PC-3 (cell line): ENCODE measurements at regions not wholly inside any gene's neighbourhood (a gene's known extent, or its start where the extent isn't known, plus 50 kb on each side); places are given as distances from the start of the nearest gene placed in this dataset.

ENCODE experiments used
- ATAC-seq: fragments of 200-7000 bp; cut with Tn5 transposase; 2 replicates; pipeline ENCODE4 v1.9.1; 2020; ENCODE audit warnings: mild to moderate bottlenecking, moderate library complexity
- BruUV-seq: library from RNA; stranded (reverse); fragments of 400-500 nt; replicated peaks from 2 replicates; lab custom pipeline; 2021; lab: Mats Ljungman, UMichigan
- CTCF ChIA-PET: fragments of 300-600 bp; sonication (Branson Sonifier 250); formaldehyde crosslinking; loops from one replicate; lab custom pipeline; 2022; ENCODE audit warnings: antibody characterized with exemption; lab: Charles Lee
- POLR2A ChIA-PET: fragments of 300-600 bp; sonication (Branson Sonifier 250); formaldehyde crosslinking; loops from one replicate; lab custom pipeline; 2022; ENCODE audit warnings: antibody characterized with exemption; ENCODE audit not compliant: unreplicated experiment; lab: Charles Lee
- DNase-seq: peaks from one replicate; pipeline ENCODE4 v3.0.0-alpha.2; 2015
- H2AFZ ChIP-seq: fragments of 300-600 bp; sonication (generic); 2 replicates; pipeline ENCODE4 v1.6.0; 2016; ENCODE audit warnings: antibody characterized with exemption, low read length
- H3F3A ChIP-seq: fragments of 300-600 bp; sonication (generic); one replicate; pipeline ENCODE4 v1.6.0; 2017; ENCODE audit warnings: antibody characterized with exemption, low read length, control low read depth, mild to moderate bottlenecking; ENCODE audit not compliant: unreplicated experiment
- H3K27ac ChIP-seq: fragments of 300-600 bp; sonication (generic); 2 replicates; pipeline ENCODE4 v1.5.1; 2016; ENCODE audit warnings: mild to moderate bottlenecking, low read length
- H3K27me3 ChIP-seq: fragments of 300-600 bp; sonication (generic); 2 replicates; pipeline ENCODE4 v1.6.1; 2016; ENCODE audit warnings: low read length, mixed read lengths
- H3K36me3 ChIP-seq: fragments of 300-600 bp; sonication (generic); 2 replicates; pipeline ENCODE4 v1.6.1; 2016; ENCODE audit warnings: low read depth, mixed run types, low read length, mixed read lengths
- H3K4me1 ChIP-seq: fragments of 300-600 bp; sonication (generic); 2 replicates; pipeline ENCODE4 v1.5.1; 2016; ENCODE audit warnings: low read length; ENCODE audit not compliant: insufficient read depth
- H3K4me2 ChIP-seq: fragments of 300-600 bp; sonication (generic); 2 replicates; pipeline ENCODE4 v1.6.0; 2016; ENCODE audit warnings: low read length
- H3K4me3 ChIP-seq: fragments of 300-600 bp; sonication (generic); 2 replicates; pipeline ENCODE4 v1.5.1; 2016; ENCODE audit warnings: mild to moderate bottlenecking, low read length, mixed read lengths
- H3K79me2 ChIP-seq: fragments of 300-600 bp; sonication (generic); 2 replicates; pipeline ENCODE4 v1.6.1; 2017; ENCODE audit warnings: low read length, mixed read lengths
- H3K9ac ChIP-seq: fragments of 300-600 bp; sonication (generic); 2 replicates; pipeline ENCODE4 v1.6.0; 2016; ENCODE audit warnings: mild to moderate bottlenecking, low read length
- H3K9me2 ChIP-seq: fragments of 300-600 bp; sonication (generic); replicated peaks from 2 replicates; pipeline ENCODE4 v1.6.1; 2016; ENCODE audit warnings: mixed run types, low read length, mixed read lengths
- H3K9me3 ChIP-seq: fragments of 300-600 bp; sonication (generic); 2 replicates; pipeline ENCODE4 v1.6.1; 2016; ENCODE audit warnings: low read length, mixed read lengths
- H4K20me1 ChIP-seq: fragments of 300-600 bp; sonication (generic); 2 replicates; pipeline ENCODE4 v1.6.1; 2016; ENCODE audit warnings: low read length, mixed read lengths
- EZH2 ChIP-seq: fragments of 300-600 bp; sonication (generic); IDR thresholded peaks from one replicate; pipeline ENCODE4 v1.6.1; 2017; ENCODE audit warnings: antibody characterized with exemption, mild to moderate bottlenecking, low read length; ENCODE audit not compliant: unreplicated experiment
- EZH2phosphoT487 ChIP-seq: fragments of 300-600 bp; sonication (generic); IDR thresholded peaks from 2 replicates; pipeline ENCODE4 v1.6.1; 2018; ENCODE audit warnings: mild to moderate bottlenecking, antibody characterized with exemption, low read length, borderline replicate concordance
- intact Hi-C: fragments of 100-400 bp; cut with micrococcal nuclease; formaldehyde crosslinking; loops from 2 replicates; pipeline ENCODE4 v1.9.0; 2023
- TF ChIP-seq, protein P1 (sequence below): fragments of 300-600 bp; sonication (generic); conservative IDR thresholded peaks from 2 replicates; pipeline ENCODE4 v1.5.1; 2017; ENCODE audit warnings: antibody characterized with exemption, low read depth, mild to moderate bottlenecking, low read length

DNA sequence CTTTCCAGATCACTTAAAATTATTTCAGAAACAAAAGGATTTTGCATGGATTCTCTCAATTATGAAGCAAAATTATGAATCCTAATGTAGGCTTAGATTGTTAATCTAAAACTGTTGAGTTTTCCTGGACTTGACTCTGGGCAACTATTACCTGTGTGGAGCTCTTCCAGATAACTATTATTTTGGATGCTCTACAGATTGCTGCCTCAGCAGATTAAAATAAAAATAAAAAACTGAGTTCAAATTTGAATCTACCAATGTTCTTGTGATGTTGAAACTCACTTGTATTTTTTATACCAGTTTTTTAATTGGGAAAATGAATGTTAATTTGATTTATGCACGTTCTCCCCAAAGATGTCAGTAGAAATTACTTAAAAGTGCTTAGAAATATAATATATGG is 120.5 kb upstream of the NAV3 start:
- DNase-seq (no peak), ATAC-seq (no peak)
- Histone ChIP-seq H3K4me3 (no peak overlapping the region), H2AFZ (no peak overlapping the region), H3K79me2 (no peaks in the 10 kb centered on the region), H3K27ac (no peak overlapping the region), H3F3A (no peaks in the 10 kb centered on the region), H3K9me3 (no peaks in the 10 kb centered on the region), H3K27me3 (no peaks in the 10 kb centered on the region), H3K9ac (no peak overlapping the region), H3K36me3 (no peaks in the 10 kb centered on the region), H4K20me1 (no peaks in the 10 kb centered on the region), H3K4me1 (no peaks in the 10 kb centered on the region), H3K9me2 (no peaks in the 10 kb centered on the region), H3K4me2 (no peak overlapping the region)
- ChIA-PET CTCF (no interaction called here), POLR2A (no interaction called here)
- TF ChIP-seq EZH2phosphoT487 (no peak), EZH2 (no peak)
- TF ChIP-seq, protein P1, sequence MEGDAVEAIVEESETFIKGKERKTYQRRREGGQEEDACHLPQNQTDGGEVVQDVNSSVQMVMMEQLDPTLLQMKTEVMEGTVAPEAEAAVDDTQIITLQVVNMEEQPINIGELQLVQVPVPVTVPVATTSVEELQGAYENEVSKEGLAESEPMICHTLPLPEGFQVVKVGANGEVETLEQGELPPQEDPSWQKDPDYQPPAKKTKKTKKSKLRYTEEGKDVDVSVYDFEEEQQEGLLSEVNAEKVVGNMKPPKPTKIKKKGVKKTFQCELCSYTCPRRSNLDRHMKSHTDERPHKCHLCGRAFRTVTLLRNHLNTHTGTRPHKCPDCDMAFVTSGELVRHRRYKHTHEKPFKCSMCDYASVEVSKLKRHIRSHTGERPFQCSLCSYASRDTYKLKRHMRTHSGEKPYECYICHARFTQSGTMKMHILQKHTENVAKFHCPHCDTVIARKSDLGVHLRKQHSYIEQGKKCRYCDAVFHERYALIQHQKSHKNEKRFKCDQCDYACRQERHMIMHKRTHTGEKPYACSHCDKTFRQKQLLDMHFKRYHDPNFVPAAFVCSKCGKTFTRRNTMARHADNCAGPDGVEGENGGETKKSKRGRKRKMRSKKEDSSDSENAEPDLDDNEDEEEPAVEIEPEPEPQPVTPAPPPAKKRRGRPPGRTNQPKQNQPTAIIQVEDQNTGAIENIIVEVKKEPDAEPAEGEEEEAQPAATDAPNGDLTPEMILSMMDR, result no peak
- intact Hi-C loops, result no loop called here
- no TSS peak for BruUV-seq

DNA sequence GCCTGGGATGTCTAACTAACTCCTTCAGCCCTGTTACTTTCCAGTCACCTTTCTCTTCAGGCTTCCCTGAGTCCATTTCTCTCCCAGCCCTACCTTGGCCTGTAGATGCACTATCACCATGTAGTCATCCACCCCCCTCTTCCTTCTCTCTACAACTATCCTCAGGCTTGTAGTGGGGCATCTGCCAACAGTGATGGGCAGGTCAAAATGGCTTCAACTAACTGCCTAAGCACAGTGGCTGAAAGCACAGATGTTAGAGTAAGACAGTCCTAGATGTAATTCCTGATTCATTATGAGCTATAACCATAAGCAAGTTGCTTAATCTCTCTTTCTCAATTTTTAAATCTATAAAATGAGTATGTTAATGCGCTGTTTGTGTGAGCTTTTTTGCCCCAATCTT is 133.6 kb upstream of the NAV3 start:
- CTCF ChIA-PET, result no interaction called here
- no peak for DNase-seq

DNA sequence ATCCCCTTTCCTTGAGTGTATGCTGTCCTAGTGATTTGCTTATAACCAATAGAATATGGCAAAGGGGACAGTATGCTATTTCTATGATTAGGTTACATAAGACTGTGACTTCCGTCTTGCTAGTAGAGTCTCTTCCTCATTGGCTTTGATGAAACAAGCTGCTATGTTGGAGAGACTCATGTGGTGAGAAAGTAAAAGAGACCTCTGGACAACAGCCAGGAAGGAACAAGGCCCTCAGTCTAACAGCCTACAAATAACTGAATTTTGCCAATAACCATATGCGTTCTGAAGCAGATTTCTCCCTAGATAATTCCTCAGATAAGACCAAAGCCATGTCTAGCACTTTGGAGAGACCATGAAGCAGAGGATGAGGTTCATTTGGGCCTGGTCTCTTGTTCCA is 134.5 kb upstream of the NAV3 start:
- Histone ChIP-seq H3K9me3 (no peaks in the 10 kb centered on the region), H3K27me3 (no peaks in the 10 kb centered on the region), H3K27ac (no peak overlapping the region), H3K79me2 (no peaks in the 10 kb centered on the region), H4K20me1 (no peaks in the 10 kb centered on the region), H3K4me3 (no peak overlapping the region), H3K9me2 (no peaks in the 10 kb centered on the region), H3K36me3 (no peaks in the 10 kb centered on the region), H3K4me1 (no peaks in the 10 kb centered on the region), H2AFZ (no peak overlapping the region), H3K4me2 (no peak overlapping the region), H3K9ac (no peak overlapping the region), H3F3A (no peaks in the 10 kb centered on the region)
- intact Hi-C loops, result no loop called here
- no peak for ATAC-seq
- ChIA-PET POLR2A (no interaction called here), CTCF (no interaction called here)
- no TSS peak for BruUV-seq
- DNase-seq, result no peak
- TF ChIP-seq, protein P1, result no peak
- TF ChIP-seq EZH2 (no peak), EZH2phosphoT487 (no peak)

More for the DNA sequence above, 133.6 kb upstream of the NAV3 start:
- H3K9me3 ChIP-seq, result no peaks in the 10 kb centered on the region
- intact Hi-C loops, result no loop called here
- no peak overlapping the region for H3K4me3 ChIP-seq
- H3K4me2 ChIP-seq, result no peak overlapping the region
- H4K20me1 ChIP-seq, result no peaks in the 10 kb centered on the region
- no peaks in the 10 kb centered on the region for H3K4me1 ChIP-seq
- H3K9me2 ChIP-seq, result no peaks in the 10 kb centered on the region
- no TSS peak for BruUV-seq
- no peaks in the 10 kb centered on the region for H3K79me2 ChIP-seq
- no peak overlapping the region for H3K9ac ChIP-seq
- H3F3A ChIP-seq, result no peaks in the 10 kb centered on the region
- TF ChIP-seq, protein P1, result no peak
- TF ChIP-seq EZH2phosphoT487 (no peak), EZH2 (no peak)
- no peak for ATAC-seq
- no peaks in the 10 kb centered on the region for H3K27me3 ChIP-seq
- no peak overlapping the region for H2AFZ ChIP-seq
- no peaks in the 10 kb centered on the region for H3K36me3 ChIP-seq
- no peak overlapping the region for H3K27ac ChIP-seq
- POLR2A ChIA-PET, result no interaction called here
